H9 (cell line): ENCODE measurements at regions not wholly inside any gene's neighbourhood (a gene's known extent, or its start where the extent isn't known, plus 50 kb on each side); places are given as distances from the start of the nearest gene placed in this dataset.

Experiments used
- DNase-seq: peaks from one replicate; pipeline ENCODE4 v3.0.0-alpha.2; 2017
- H2AFZ ChIP-seq: one replicate; pipeline ENCODE4 v1.6.1; 2013; ENCODE audit warnings: mild to moderate bottlenecking, low read length, control low read depth, moderate library complexity
- H2AK5ac ChIP-seq: 2 replicates; pipeline ENCODE4 v1.6.1; 2013; ENCODE audit warnings: low read length, control low read depth, mixed read lengths; ENCODE audit not compliant: insufficient read length
- H2BK120ac ChIP-seq: one replicate; pipeline ENCODE4 v1.6.1; 2013; ENCODE audit warnings: low read depth, mild to moderate bottlenecking, low read length, control low read depth, inconsistent platforms; ENCODE audit not compliant: poor library complexity, severe bottlenecking
- H2BK12ac ChIP-seq: 2 replicates; pipeline ENCODE4 v1.6.1; 2013; ENCODE audit warnings: low read length, control low read depth, mixed read lengths, low read depth; ENCODE audit not compliant: insufficient read length
- H2BK15ac ChIP-seq: 2 replicates; pipeline ENCODE4 v1.6.1; 2013; ENCODE audit warnings: low read depth, low read length, control low read depth
- H2BK20ac ChIP-seq: one replicate; pipeline ENCODE4 v1.6.1; 2013; ENCODE audit warnings: low read depth, mild to moderate bottlenecking, low read length, control low read depth, inconsistent platforms; ENCODE audit not compliant: poor library complexity, severe bottlenecking
- H2BK5ac ChIP-seq: 2 replicates; pipeline ENCODE4 v1.6.1; 2013; ENCODE audit warnings: low read length, control low read depth, mixed read lengths; ENCODE audit not compliant: insufficient read length
- H3K14ac ChIP-seq: 2 replicates; pipeline ENCODE4 v1.6.1; 2013; ENCODE audit warnings: low read length, control low read depth; ENCODE audit not compliant: insufficient read depth
- H3K18ac ChIP-seq: 2 replicates; pipeline ENCODE4 v1.6.1; 2013; ENCODE audit warnings: low read depth, mild to moderate bottlenecking, mixed read lengths, low read length, control low read depth; ENCODE audit not compliant: insufficient read length
- H3K23ac ChIP-seq: 2 replicates; pipeline ENCODE4 v1.6.1; 2013; ENCODE audit warnings: low read length, control low read depth, mixed read lengths, low read depth; ENCODE audit not compliant: insufficient read length
- H3K23me2 ChIP-seq: 2 replicates; pipeline ENCODE4 v1.6.1; 2013; ENCODE audit warnings: low read depth, mild to moderate bottlenecking, mixed read lengths, low read length, control low read depth; ENCODE audit not compliant: insufficient read length, poor library complexity, severe bottlenecking
- H3K27ac ChIP-seq: 2 replicates; pipeline ENCODE4 v1.5.1; 2013; ENCODE audit warnings: low read length, control low read depth, mixed read lengths, low read depth; ENCODE audit not compliant: insufficient read length
- H3K27me3 ChIP-seq: 2 replicates; pipeline ENCODE4 v1.6.1; 2013; ENCODE audit warnings: low read length, control low read depth, inconsistent platforms; ENCODE audit not compliant: insufficient read depth
- H3K4ac ChIP-seq: 2 replicates; pipeline ENCODE4 v1.6.1; 2013; ENCODE audit warnings: low read depth, mild to moderate bottlenecking, control low read depth, inconsistent platforms, low read length, moderate library complexity
- H3K4me1 ChIP-seq: 2 replicates; pipeline ENCODE4 v1.6.1; 2013; ENCODE audit warnings: low read length, control low read depth, inconsistent platforms; ENCODE audit not compliant: insufficient read depth
- H3K4me2 ChIP-seq: 2 replicates; pipeline ENCODE4 v1.6.1; 2013; ENCODE audit warnings: low read length, control low read depth, mixed read lengths; ENCODE audit not compliant: insufficient read length, insufficient read depth
- H3K56ac ChIP-seq: 2 replicates; pipeline ENCODE4 v1.6.1; 2013; ENCODE audit warnings: low read depth, mild to moderate bottlenecking, mixed read lengths, low read length, control low read depth; ENCODE audit not compliant: insufficient read length
- H3K79me1 ChIP-seq: 2 replicates; pipeline ENCODE4 v1.6.1; 2013; ENCODE audit warnings: low read depth, mild to moderate bottlenecking, moderate library complexity, low read length, control low read depth, inconsistent platforms; ENCODE audit not compliant: insufficient read depth, poor library complexity, severe bottlenecking
- H3K79me2 ChIP-seq: 2 replicates; pipeline ENCODE4 v1.6.1; 2013; ENCODE audit warnings: low read length, control low read depth, inconsistent platforms; ENCODE audit not compliant: insufficient read depth
- H3K9ac ChIP-seq: 2 replicates; pipeline ENCODE4 v1.6.1; 2013; ENCODE audit warnings: low read length, control low read depth, mixed read lengths; ENCODE audit not compliant: insufficient read length; ENCODE audit errors: extremely low read depth
- H3K9me3 ChIP-seq: one replicate; pipeline ENCODE4 v1.6.1; 2013; ENCODE audit warnings: low read depth, low read length, inconsistent platforms; ENCODE audit not compliant: control insufficient read depth
- H3T11ph ChIP-seq: one replicate; pipeline ENCODE4 v1.6.1; 2013; ENCODE audit warnings: mild to moderate bottlenecking, low read length, control low read depth, inconsistent platforms
- H4K20me1 ChIP-seq: one replicate; pipeline ENCODE4 v1.6.1; 2013; ENCODE audit not compliant: control insufficient read depth, insufficient read length, insufficient read depth
- H4K5ac ChIP-seq: 2 replicates; pipeline ENCODE4 v1.6.1; 2013; ENCODE audit warnings: low read depth, mild to moderate bottlenecking, mixed read lengths, low read length, control low read depth; ENCODE audit not compliant: insufficient read length
- H4K8ac ChIP-seq: replicated peaks from 2 replicates; pipeline ENCODE4 v1.6.1; 2013; ENCODE audit warnings: low read length, control low read depth, mixed read lengths, low read depth; ENCODE audit not compliant: insufficient read length
- H4K91ac ChIP-seq: 2 replicates; pipeline ENCODE4 v1.6.1; 2013; ENCODE audit warnings: low read depth, mild to moderate bottlenecking, moderate library complexity, mixed read lengths, low read length, control low read depth; ENCODE audit not compliant: insufficient read length
- H3K27ac Mint-ChIP-seq, 3 experiments: 2 replicates in 2 of 3; 3 replicates in 1 of 3; pipeline ENCODE4 v1.8.0; 2020 to 2021; ENCODE audit warnings: mixed read lengths in 3 of 3, mild to moderate bottlenecking in 1 of 3, moderate library complexity in 1 of 3
- H3K27me3 Mint-ChIP-seq: 2 replicates; pipeline ENCODE4 v1.8.0; 2021; ENCODE audit warnings: low read depth, mild to moderate bottlenecking, moderate library complexity, mixed read lengths
- H3K36me3 Mint-ChIP-seq, 3 experiments: 2 replicates in 2 of 3; 3 replicates in 1 of 3; pipeline ENCODE4 v1.8.0; 2020 to 2021; ENCODE audit warnings: low read depth in 3 of 3, mixed read lengths in 3 of 3; ENCODE audit not compliant: insufficient read depth in 1 of 3
- H3K4me1 Mint-ChIP-seq, 2 experiments: 2 replicates each; pipeline ENCODE4 v1.8.0; 2020; ENCODE audit warnings: mixed read lengths in 2 of 2
- H3K4me3 Mint-ChIP-seq, 2 experiments: 2 replicates in 1 of 2; 3 replicates in 1 of 2; pipeline ENCODE4 v1.8.0; 2020 to 2021; ENCODE audit warnings: mild to moderate bottlenecking in 2 of 2, mixed read lengths in 2 of 2, moderate library complexity in 1 of 2
- H3K9me3 Mint-ChIP-seq, 2 experiments: 2 replicates in 1 of 2; 3 replicates in 1 of 2; pipeline ENCODE4 v1.8.0; 2020; ENCODE audit warnings: mild to moderate bottlenecking in 2 of 2, mixed read lengths in 2 of 2, moderate library complexity in 1 of 2
- WGBS: extraction: QIAGEN DNeasy Blood & Tissue Kit; methylation state at CpG from one replicate; pipeline ENCODE4 v1.1.7; 2013; ENCODE audit warnings: missing lambda C conversion rate, low lambda C conversion rate, mixed read lengths; ENCODE audit not compliant: insufficient read length; ENCODE audit errors: extremely low coverage; 5-methylcytosine and 5-hydroxymethylcytosine counted together
- TF ChIP-seq, protein P1 (sequence below): fragments of 200-600 bp; sonication (generic); conservative IDR thresholded peaks from 3 replicates; pipeline ENCODE4 v1.8.0; 2021; ENCODE audit warnings: antibody characterized with exemption, mild to moderate bottlenecking

DNA sequence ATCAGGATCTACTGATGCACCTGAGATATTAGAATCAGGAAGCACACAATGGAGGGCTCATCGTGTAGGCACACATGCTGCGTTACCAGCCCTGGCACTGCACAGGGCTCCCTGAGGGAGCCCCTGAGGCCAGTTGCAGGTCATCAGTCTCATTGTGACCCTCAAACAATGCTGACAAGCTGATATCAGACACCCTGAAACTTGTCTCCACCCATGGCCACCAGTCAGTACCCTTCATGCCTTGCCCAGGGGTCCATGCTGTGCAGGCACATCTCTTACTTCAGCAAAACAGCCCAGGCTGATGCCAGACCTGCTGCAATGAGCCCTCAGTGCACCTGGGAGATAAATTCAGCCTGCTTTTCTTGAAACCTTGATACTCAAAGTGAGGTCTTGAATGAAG lies 59.5 kb upstream of the SLC6A11 start:
- WGBS, result no CpG with 5 or more reads among the region's 2 CpGs
- Histone ChIP-seq H3K23ac (no peak overlapping the region), H3K9ac (no peak overlapping the region), H3T11ph (no peak overlapping the region), H2BK5ac (no peak overlapping the region), H2BK12ac (no peak overlapping the region), H3K27ac (no peak overlapping the region), H3K4me2 (no peak overlapping the region), H3K27me3 (peaks cover 2% of the 10 kb centered on the region; the same call in 1 of the 2 replicates), H2BK15ac (no peak overlapping the region), H2BK120ac (no peak overlapping the region), H3K56ac (no peak overlapping the region), H2BK20ac (no peak overlapping the region), H2AFZ (no peak overlapping the region), H3K23me2 (no peaks in the 10 kb centered on the region), H3K79me2 (no peaks in the 10 kb centered on the region), H4K8ac (no peak overlapping the region), H2AK5ac (no peak overlapping the region), H4K20me1 (no peaks in the 10 kb centered on the region), H3K4me1 (no peaks in the 10 kb centered on the region; the same call in 1 of the 2 replicates), H3K79me1 (no peaks in the 10 kb centered on the region), H3K14ac (no peak overlapping the region), H3K9me3 (no peaks in the 10 kb centered on the region), H4K5ac (no peak overlapping the region), H4K91ac (no peak overlapping the region), H3K18ac (no peak overlapping the region), H3K4ac (no peak overlapping the region)
- TF ChIP-seq, protein P1, sequence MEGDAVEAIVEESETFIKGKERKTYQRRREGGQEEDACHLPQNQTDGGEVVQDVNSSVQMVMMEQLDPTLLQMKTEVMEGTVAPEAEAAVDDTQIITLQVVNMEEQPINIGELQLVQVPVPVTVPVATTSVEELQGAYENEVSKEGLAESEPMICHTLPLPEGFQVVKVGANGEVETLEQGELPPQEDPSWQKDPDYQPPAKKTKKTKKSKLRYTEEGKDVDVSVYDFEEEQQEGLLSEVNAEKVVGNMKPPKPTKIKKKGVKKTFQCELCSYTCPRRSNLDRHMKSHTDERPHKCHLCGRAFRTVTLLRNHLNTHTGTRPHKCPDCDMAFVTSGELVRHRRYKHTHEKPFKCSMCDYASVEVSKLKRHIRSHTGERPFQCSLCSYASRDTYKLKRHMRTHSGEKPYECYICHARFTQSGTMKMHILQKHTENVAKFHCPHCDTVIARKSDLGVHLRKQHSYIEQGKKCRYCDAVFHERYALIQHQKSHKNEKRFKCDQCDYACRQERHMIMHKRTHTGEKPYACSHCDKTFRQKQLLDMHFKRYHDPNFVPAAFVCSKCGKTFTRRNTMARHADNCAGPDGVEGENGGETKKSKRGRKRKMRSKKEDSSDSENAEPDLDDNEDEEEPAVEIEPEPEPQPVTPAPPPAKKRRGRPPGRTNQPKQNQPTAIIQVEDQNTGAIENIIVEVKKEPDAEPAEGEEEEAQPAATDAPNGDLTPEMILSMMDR, result no peak
- H3K36me3 Mint-ChIP-seq, result no peaks in the 10 kb centered on the region
- H3K4me3 Mint-ChIP-seq, result no peak overlapping the region
- no peak for DNase-seq
- peaks cover 66% of the 10 kb centered on the region for H3K27me3 Mint-ChIP-seq
- H3K9me3 Mint-ChIP-seq, result peaks cover 0 to 2% of the 10 kb centered on the region in 2 experiments; a peak in 1 of 5 replicates
- peaks cover 7 to 16% of the 10 kb centered on the region in 2 experiments for H3K4me1 Mint-ChIP-seq
- no peak overlapping the region for H3K27ac Mint-ChIP-seq
